ENCODE measurements at regions not wholly inside any gene's neighbourhood (a gene's known extent, or its start where the extent isn't known, plus 50 kb on each side); places are given as distances from the start of the nearest gene placed in this dataset.
A peak's percentile ranks its signal among the peaks of the same experiment; 100 is the strongest.

DNA sequence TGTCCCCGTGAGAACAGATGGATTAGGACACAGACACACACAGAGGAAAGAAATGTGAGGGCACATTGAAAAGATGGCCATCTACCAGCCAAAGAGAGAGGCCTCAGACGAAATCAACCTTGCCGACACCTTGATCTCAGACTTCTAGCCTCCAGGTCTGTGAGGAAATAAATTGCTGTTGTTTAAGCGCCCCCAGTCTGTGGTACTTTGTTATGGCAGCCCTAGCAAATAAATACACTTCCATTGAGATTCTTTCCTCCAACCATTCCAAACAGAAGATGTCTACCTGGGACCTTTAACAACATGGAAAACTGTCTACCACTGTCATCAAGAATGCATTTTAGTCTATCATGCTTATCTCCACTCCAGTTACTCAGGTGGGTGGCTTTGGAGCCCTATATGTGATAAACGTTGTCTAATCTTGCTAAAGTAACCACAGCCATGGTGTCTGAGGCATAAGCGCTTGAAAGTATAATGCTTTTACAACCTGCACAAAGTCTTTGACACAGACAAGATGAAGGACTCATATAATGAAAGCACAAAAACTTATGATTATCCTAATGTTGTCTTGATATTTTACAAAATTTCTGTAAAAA is 244.3 kb downstream of the MTERF1 start:
- TF ChIP-seq, protein P1, sequence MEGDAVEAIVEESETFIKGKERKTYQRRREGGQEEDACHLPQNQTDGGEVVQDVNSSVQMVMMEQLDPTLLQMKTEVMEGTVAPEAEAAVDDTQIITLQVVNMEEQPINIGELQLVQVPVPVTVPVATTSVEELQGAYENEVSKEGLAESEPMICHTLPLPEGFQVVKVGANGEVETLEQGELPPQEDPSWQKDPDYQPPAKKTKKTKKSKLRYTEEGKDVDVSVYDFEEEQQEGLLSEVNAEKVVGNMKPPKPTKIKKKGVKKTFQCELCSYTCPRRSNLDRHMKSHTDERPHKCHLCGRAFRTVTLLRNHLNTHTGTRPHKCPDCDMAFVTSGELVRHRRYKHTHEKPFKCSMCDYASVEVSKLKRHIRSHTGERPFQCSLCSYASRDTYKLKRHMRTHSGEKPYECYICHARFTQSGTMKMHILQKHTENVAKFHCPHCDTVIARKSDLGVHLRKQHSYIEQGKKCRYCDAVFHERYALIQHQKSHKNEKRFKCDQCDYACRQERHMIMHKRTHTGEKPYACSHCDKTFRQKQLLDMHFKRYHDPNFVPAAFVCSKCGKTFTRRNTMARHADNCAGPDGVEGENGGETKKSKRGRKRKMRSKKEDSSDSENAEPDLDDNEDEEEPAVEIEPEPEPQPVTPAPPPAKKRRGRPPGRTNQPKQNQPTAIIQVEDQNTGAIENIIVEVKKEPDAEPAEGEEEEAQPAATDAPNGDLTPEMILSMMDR (IDR thresholded peaks at IDR 0.05): peak; percentile 29 to 79 (median 61)
- TF ChIP-seq POLR2A (IDR thresholded peaks at IDR 0.05): no peak
